Suprapubic skin (tissue), 4 donors: ENCODE measurements at regions not wholly inside any gene's neighbourhood (a gene's known extent, or its start where the extent isn't known, plus 50 kb on each side); places are given as distances from the start of the nearest gene placed in this dataset.
A peak's percentile ranks its signal among the peaks of the same experiment; 100 is the strongest.

ENCODE experiments used
- DNase-seq, 2 donors: peaks; one replicate each; pipeline ENCODE4 v3.0.0-alpha.2; 2019; ENCODE audit warnings: low spot score in 2 of 2
- H3K27ac ChIP-seq: fragments of 200-600 bp; sonication (generic); one replicate; pipeline ENCODE4 v1.5.1; 2019
- H3K27me3 ChIP-seq: fragments of 200-600 bp; sonication (generic); one replicate; pipeline ENCODE4 v1.5.1; 2019
- H3K36me3 ChIP-seq: fragments of 200-600 bp; sonication (generic); one replicate; pipeline ENCODE4 v1.5.1; 2019
- H3K4me1 ChIP-seq: fragments of 200-600 bp; sonication (generic); one replicate; pipeline ENCODE4 v1.5.1; 2019
- H3K4me3 ChIP-seq: fragments of 200-600 bp; sonication (generic); one replicate; pipeline ENCODE4 v1.5.1; 2019; ENCODE audit warnings: mild to moderate bottlenecking
- H3K9me3 ChIP-seq: fragments of 200-600 bp; sonication (generic); one replicate; pipeline ENCODE4 v1.5.1; 2019
- CTCF ChIP-seq, 2 donors: fragments of 200-600 bp in 1 of 2; fragments of 450-650 bp in 1 of 2; sonication (generic) in 1 of 2; IDR thresholded peaks; one replicate each; pipeline ENCODE4 v1.5.1; 2016 to 2019; ENCODE audit warnings: antibody characterized with exemption in 2 of 2, mild to moderate bottlenecking in 1 of 2, moderate library complexity in 1 of 2
- EP300 ChIP-seq: sonication (generic); formaldehyde crosslinking; IDR thresholded peaks from one replicate; pipeline ENCODE4 v1.6.1; 2017; ENCODE audit warnings: antibody characterized with exemption
- POLR2A ChIP-seq, 2 donors: fragments of 450-650 bp; IDR thresholded peaks; one replicate each; pipeline ENCODE4 v1.6.1; 2017; ENCODE audit warnings: antibody characterized with exemption in 2 of 2, mild to moderate bottlenecking in 2 of 2, moderate library complexity in 2 of 2
- POLR2AphosphoS5 ChIP-seq, 3 donors: sonication (generic); formaldehyde crosslinking; IDR thresholded peaks; one replicate each; pipeline ENCODE4 v1.6.1; 2017; ENCODE audit warnings: antibody characterized with exemption in 3 of 3
- WGBS: methylation state at CpG from one replicate; pipeline ENCODE4 v1.1.5; 2018; 5-methylcytosine and 5-hydroxymethylcytosine counted together

GRCh38 chr12:75909714-75910656, 121.6 kb downstream of the PHLDA1 start:
- WGBS = 51% methylated on average over 7 of the region's 7 CpGs
- no peak for DNase-seq
- no peaks in the 10 kb centered on the region for H3K9me3 ChIP-seq
- TF ChIP-seq POLR2AphosphoS5 (IDR thresholded peaks at IDR 0.05) = no peak
- TF ChIP-seq POLR2A (IDR thresholded peaks at IDR 0.05) = no peak
- TF ChIP-seq EP300 = no peak
- no peak for TF ChIP-seq CTCF (IDR thresholded peaks at IDR 0.05)
- H3K27ac ChIP-seq = peak overlapping the region; percentile 19
- no peak overlapping the region for H3K4me3 ChIP-seq
- no peaks in the 10 kb centered on the region for H3K36me3 ChIP-seq
- peaks cover 21% of the 10 kb centered on the region for H3K4me1 ChIP-seq
- no peaks in the 10 kb centered on the region for H3K27me3 ChIP-seq

DNA sequence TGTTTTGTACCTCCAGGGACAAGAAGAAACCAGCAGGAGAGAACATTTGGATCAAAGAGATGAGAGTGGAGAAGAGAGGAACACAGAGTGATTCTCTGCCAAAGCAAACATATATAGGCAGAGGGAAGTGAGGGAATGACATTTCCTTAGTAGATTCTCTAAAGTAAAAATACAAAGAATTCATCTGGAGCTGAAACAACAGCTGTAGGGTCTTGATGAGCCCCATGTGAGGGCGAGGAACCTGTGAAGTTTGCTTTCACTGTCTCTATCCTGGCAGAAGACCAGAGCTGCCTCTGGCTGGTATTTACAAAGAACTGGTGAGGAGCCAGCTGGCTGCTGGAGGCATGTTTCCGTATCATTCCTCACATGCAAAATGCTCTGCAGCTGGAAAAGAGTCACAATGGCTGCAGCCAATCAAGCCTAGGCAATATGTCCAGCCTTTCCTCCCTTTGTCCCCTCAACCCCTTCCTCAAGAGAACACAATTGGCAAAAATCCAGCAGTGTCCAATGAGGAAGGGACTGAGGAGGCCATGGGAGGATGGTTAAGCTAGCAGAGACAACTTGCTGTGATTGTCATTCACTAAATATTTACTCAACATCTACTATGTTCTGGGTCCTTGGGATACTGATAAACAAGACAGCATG, 122.5 kb downstream of the PHLDA1 start:
- Histone ChIP-seq H3K4me1 (peaks cover 21% of the 10 kb centered on the region), H3K27ac (peak overlapping the region; percentile 60), H3K9me3 (no peaks in the 10 kb centered on the region), H3K27me3 (no peaks in the 10 kb centered on the region), H3K36me3 (no peaks in the 10 kb centered on the region), H3K4me3 (no peak overlapping the region)
- WGBS = 8% methylated on average over 2 of the region's 2 CpGs
- DNase-seq = peak in 1 of 2 donors; percentile 76
- TF ChIP-seq CTCF (IDR thresholded peaks at IDR 0.05) (no peak), POLR2AphosphoS5 (IDR thresholded peaks at IDR 0.05) (no peak), EP300 (no peak), POLR2A (IDR thresholded peaks at IDR 0.05) (no peak)

- DNase-seq = no peak
- WGBS = 66% methylated on average over 2 of the region's 2 CpGs
Observed at GRCh38 chr12:75905922-75906321, 125.7 kb downstream of the PHLDA1 start.

DNA sequence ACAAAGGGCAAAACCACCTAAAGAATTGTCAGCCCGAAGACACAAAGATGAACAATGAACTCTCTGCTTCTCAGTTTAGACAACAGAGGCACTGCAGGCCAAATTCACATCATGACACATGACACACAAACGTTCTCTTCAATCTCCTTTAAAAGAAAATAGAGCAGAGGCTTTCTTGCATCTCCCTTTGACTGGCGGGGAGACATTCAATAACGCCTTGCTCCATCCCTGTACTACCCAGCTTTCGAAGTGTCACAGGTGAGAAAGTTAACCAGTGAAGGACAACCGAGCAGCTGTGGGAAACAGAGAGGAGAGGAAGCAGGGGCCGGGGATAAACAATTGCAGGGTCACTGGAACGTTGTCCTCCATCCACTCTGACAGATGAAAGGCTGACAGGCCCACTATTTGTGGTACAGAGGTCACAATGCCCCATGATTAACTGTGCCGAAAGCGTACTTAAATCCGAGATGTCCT, 130.8 kb downstream of the PHLDA1 start:
- Histone ChIP-seq H3K27me3 (no peaks in the 10 kb centered on the region), H3K9me3 (no peaks in the 10 kb centered on the region), H3K4me3 (no peak overlapping the region), H3K4me1 (no peaks in the 10 kb centered on the region), H3K27ac (no peak overlapping the region), H3K36me3 (no peaks in the 10 kb centered on the region)
- TF ChIP-seq POLR2AphosphoS5 (IDR thresholded peaks at IDR 0.05) (no peak), EP300 (no peak), POLR2A (IDR thresholded peaks at IDR 0.05) (no peak), CTCF (IDR thresholded peaks at IDR 0.05) (no peak)
- WGBS = 81% methylated on average over 11 of the region's 11 CpGs
- DNase-seq = no peak

More at GRCh38 chr12:75905922-75906321, 125.7 kb downstream of the PHLDA1 start:
- no peak for TF ChIP-seq CTCF (IDR thresholded peaks at IDR 0.05)
- TF ChIP-seq EP300 = no peak
- no peak for TF ChIP-seq POLR2A (IDR thresholded peaks at IDR 0.05)
- no peak for TF ChIP-seq POLR2AphosphoS5 (IDR thresholded peaks at IDR 0.05)
- Histone ChIP-seq H3K27ac (no peak overlapping the region), H3K4me1 (peaks cover 21% of the 10 kb centered on the region), H3K9me3 (no peaks in the 10 kb centered on the region), H3K4me3 (no peak overlapping the region), H3K36me3 (no peaks in the 10 kb centered on the region), H3K27me3 (no peaks in the 10 kb centered on the region)

- H3K27ac ChIP-seq = no peak overlapping the region
- 66% methylated on average over 5 of the region's 5 CpGs for WGBS
- H3K9me3 ChIP-seq = no peaks in the 10 kb centered on the region
- no peaks in the 10 kb centered on the region for H3K36me3 ChIP-seq
- no peaks in the 10 kb centered on the region for H3K27me3 ChIP-seq
- TF ChIP-seq POLR2AphosphoS5 (IDR thresholded peaks at IDR 0.05) = no peak
- TF ChIP-seq CTCF (IDR thresholded peaks at IDR 0.05) = no peak
- no peak for TF ChIP-seq EP300
- TF ChIP-seq POLR2A (IDR thresholded peaks at IDR 0.05) = no peak
- no peaks in the 10 kb centered on the region for H3K4me1 ChIP-seq
- no peak for DNase-seq
- H3K4me3 ChIP-seq = no peak overlapping the region
Observed at GRCh38 chr12:75900226-75900625, 131.3 kb downstream of the PHLDA1 start.
